GM21529 (cell line): ENCODE measurements at regions not wholly inside any gene's neighbourhood (a gene's known extent, or its start where the extent isn't known, plus 50 kb on each side); places are given as distances from the start of the nearest gene placed in this dataset.

Experiments
- ATAC-seq: cut with Tn5 transposase; IDR thresholded peaks from one replicate; pipeline ENCODE4 v1.9.1; 2021; ENCODE audit not compliant: unreplicated experiment

DNA sequence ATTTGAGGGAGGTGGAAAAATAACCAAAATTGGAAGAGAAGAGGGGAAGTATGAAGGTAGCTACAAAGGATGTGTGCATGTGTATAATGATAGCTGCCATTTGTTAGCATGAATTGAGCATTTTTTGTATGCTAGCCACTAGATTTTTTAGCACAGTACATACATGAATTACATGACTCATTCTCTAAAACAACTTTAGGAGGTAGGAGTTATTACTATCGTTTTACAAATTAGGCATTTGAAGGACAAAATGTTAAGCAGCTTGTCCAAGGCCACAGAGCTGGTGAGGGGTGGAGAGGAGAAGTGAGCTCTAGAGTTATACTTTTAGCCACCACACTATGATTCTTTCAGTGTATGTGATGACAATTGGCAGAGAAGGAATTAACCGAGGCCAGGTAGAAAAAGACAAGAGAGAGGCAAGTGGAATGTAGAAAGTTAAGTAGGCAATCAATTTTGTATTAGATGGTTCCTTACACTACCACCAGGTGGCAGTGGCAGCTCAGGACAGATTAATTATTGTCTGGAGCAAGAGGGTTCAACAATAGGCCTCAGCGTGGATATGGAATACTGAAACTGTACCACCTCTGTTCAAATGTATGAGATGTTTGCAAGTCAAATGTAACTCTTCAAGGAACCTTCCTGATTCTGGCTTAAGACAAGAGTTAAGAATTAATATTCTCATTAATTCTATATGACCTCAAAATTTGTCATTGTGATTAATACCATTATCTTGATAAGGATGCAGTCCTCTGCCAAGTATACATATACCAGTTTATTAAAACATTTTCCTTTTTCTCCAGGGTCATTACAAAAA is 128.0 kb downstream of the MBL2 start:
- ATAC-seq = peak; percentile 75

DNA sequence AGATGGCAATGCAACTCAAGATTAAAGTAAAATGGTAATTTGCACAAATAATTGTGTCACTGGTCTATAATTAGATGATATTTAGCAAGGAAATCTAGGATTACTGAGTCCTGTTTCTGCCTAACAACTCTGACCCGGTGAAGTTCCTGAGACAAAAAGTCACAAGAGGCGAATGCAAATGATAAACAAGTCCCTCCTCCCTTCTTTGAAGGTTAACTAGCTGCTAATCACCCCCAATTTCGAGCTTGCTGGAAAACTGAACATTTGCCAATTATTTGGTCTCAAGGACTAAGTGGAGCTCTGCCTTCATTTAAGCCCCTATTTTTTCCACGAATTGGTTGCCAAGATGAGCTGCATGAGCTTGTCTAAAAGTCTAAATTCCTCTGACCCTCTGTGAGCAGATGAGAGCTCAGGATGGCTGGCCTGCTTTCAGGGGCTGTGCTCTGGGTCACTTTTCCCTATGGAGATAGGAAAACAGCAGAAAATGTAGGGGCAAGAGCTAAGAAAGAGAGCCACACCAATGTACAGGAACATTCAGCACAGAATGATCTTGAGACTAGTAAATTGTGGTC is 127.3 kb downstream of the MBL2 start:
- no peak for ATAC-seq

DNA sequence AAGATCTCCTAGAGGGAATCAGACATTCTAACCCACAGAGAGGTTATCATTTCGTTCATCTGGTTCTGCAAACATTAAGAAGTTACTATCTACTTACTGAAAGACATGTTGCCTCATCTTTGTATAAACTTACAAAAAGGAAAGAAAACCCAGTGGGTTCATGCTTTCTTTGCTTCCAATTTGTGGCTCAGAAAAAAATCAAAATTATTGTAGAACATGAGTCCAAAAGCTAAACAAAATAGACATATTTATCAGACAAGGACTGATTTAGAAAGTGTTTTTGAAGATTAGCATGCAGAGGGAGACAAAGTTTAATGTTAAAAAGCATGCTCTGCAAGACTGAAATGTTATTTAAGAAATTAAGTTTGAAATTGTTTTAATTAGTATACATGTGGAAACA is 123.1 kb downstream of the MBL2 start:
- no peak for ATAC-seq

DNA sequence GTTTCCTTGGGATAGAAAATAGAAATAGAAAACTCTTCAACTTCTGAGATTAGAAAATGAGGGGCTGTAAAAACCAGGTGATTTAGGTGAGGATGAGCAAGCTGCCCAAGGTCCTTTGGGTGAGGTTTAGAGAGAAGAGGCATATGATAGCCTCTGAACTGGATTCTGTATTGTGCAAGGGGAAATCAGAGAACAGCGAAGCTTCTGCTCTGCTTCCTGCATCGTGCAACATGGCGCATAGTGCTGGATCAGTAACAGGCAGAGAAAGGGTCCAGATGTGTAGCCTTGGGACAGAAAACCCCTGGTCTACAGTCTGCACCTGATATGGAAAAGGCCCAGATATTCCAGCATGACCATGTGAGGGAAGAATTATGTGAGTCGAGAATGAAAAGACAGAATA is 121.7 kb downstream of the MBL2 start:
- no peak for ATAC-seq

DNA sequence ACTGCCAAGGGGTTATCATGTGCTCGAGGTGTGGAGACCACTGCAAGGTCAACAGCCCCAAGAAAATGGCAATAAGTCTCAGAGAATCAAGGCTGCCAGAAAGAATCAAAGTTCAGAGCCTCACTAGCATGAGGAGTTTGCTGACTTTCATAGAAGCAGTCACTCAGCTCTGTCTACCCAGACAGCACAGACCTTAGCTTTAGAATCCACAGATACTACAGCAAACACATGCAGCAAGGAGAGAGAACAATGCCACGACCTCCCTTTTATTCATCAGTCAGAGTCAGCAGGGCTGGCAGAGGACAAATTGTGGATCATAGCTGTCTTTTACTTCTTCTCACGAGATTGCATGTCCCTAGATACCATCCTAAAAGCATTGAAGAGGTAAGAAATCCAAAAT is 121.3 kb downstream of the MBL2 start:
- no peak for ATAC-seq

DNA sequence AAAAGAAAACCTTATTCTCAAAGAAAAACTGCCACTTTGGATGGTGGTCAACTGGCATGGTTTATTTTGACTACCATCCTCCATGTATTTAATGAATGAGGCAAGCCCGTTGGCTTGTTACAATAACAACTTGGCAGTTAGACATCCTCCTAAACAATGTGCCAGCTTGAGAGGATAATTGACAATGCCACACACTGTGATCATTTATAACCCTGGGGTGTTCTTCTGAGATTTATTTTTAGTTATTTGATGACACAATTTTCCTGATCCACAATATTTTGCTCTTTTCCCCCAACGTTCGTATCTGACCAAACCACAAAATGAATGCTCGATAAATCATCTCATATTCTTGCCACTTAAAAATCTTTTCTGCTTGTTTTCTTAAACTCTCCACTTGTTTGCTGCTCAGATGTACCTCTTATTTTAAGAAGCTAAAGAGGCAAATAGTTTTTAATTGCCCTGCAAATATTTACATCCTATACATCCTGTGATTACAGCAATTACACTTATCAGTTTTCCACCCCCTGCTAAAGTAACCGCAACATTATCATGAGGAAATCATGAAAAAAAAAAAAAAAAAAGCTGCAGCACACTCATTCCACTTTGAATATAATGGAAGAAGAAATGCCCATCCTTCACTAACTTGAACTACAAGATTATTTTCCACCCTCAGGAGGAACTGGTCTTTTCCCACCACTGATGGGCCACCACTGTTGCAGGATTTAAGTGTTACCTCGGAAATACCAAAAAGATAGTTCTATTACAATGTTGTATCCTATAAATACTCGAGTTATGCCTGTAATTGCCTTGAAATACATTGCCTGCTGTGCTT is 119.9 kb downstream of the MBL2 start:
- no peak for ATAC-seq

DNA sequence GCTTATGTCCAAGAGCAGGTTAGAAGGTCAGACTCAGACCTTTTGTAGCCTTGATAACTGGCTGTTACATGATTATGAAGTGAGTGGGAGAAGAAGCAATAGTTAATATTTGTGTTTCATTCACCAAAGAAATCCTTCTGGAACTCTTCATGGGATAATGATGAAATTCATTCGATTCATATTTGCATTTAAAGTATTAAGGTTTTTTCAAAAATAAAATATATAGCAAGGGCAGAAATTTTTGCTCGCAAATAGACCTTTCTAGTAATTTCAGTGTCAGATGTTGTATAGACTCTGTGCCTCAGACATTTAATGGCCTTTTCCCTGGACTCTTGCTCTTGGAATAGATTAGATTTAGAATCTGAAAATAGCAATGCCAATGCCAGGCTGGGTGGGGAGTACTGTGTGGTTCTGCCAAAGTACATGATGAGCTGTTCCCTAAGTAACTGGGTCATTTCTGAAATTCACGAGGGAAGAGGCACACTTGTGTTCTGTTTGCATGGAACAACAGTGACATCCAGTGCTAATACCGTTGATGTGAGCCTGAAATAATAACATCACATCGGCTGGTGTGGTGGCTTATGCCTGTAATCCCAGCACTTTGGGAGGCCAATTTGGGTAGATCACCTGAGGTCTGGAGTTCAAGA is 119.2 kb downstream of the MBL2 start:
- ATAC-seq = no peak

DNA sequence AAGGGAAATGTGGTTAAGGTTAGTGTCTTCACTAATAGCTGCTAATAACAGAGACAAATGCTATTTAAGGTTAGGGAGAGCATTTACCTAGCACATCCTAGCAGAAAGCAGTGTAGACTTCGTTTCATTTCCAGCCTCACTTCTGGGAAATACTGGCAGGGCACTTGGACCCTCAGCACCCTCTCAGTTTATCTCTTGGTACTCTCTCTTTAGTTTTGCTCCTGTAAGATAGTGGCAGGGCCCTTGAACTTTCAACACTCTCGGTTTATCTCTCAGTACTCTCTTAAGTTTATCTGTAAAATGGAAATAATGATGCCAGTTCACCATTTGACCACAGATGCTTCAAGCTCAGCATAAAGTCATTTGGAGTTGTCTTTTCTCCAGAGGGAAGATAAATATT is 118.4 kb downstream of the MBL2 start:
- no peak for ATAC-seq

DNA sequence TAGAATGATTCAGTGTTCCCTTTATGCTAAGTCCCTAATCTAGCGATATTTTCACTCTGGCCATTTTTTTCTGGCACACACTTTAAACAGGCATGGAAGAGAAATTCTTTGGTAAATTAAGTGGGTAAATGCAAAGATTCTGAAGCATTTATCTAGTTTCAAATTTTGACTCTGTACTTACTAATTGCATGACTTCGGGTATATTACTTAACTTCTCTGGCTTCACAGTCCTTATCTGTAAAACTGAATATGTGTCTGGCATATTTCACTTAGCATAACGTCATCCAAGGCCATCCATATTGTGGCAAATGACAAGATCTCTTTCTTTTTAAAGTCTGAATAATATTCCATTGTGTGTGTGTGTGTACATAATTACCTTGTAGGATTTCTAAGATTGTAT is 114.5 kb downstream of the MBL2 start:
- ATAC-seq = no peak

DNA sequence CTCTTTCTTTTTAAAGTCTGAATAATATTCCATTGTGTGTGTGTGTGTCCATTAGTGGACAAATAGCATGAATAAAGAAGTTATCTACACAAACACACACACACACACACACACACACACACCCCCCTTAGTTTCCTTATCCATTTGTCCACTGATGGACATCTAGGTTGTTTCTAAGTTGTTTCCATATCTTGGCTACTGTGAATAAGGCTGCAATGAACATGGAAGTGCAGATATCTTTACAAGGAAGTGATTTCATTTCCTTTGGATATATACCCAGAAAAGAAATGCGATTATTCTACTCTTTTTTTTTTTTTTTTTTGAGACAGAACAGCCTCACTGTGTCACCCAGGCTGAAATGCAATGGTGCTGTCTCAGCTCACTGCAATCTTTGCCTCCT is 113.5 kb downstream of the MBL2 start:
- no peak for ATAC-seq

DNA sequence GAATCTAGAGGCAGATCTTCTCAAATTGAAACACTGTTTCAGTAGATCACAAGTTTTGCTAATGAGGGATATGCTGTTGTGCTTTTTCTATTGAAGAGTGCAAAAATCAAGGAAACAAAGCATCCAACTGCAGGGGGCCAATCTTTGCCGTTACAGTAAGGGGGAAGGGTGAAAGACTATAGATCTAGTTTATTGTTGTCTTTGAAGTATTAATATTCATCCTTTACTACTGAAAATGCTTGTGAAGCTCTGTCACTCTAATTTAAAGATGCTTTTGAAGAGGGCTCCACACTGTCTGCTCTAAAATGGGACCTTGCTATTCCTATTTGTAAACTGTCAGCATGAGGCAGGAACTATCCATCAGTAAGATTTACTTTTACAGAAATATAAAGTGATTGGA is 110.3 kb downstream of the MBL2 start:
- no peak for ATAC-seq

DNA sequence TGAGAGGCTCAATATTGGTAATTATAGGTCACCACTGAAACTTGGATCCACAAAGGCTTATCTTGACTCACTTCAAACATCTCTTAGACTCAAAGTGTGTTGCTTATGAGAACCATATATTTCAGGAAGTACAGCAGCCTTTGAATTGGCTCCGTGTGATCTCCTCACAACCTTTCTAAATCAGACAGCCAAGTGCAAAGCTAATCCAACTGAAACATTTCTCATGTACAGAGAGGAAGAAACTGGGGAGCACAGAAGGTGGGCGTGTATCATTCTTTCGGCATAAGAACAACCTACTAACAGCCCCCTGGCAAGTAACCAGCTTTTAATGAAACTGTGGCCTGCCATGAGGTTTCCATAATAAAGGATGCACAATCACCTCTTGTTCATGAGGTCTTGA is 109.4 kb downstream of the MBL2 start:
- no peak for ATAC-seq

DNA sequence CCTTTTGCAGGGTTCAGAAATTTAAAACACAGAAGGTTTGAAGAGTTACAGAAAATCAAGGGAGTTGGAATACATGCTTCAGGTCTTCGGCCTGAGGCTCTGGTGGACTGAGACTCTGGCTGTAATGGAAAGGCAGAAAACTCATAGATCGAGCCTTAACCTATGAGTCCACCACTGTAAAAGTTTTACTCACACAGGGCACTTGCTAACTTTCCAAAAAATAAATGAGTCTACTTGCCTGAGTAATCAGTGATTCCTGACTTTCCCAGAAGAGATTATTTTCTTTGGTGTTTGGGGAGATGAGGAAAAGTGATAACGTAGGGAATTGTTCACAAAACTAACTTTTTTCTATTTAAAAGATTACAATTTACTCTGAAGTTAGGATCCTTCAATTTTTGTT is 108.0 kb downstream of the MBL2 start:
- ATAC-seq = no peak

DNA sequence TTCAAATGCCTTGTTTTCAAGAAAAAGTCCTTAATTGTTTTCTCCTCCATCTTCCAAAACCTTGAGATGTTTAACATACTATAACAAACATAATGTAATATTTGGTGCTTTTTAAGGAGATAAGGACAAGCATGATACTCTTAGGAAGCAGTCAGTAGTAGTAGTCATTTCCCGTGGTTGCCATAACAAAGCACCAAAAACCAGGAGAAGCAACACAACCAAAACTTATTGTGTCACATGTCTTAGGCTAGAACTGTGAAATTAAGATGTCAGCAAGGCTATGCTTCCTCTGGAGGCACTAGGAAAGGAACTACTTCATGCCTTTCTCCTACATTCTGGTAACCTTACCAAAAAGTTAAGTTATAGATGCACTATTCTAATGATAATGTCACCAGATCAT is 106.8 kb downstream of the MBL2 start:
- no peak for ATAC-seq

DNA sequence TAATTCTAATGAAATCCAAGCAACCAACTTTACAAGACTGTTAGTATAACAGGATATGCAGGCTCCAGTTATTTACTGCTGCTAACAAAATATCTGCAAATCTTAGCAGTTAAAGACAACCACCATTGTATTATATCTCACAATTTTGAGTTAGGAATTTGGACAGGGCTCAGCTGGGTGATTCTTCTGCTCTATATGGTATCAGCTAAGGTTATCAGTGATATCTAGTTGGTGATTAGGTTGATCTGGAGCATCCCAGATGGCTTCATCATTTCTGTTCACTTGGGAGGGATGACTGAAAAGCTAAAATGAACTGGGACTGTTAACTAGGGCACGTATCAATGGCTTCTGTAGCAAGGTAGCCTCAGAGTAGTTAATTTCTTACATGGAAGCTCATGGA is 105.7 kb downstream of the MBL2 start:
- ATAC-seq = no peak

DNA sequence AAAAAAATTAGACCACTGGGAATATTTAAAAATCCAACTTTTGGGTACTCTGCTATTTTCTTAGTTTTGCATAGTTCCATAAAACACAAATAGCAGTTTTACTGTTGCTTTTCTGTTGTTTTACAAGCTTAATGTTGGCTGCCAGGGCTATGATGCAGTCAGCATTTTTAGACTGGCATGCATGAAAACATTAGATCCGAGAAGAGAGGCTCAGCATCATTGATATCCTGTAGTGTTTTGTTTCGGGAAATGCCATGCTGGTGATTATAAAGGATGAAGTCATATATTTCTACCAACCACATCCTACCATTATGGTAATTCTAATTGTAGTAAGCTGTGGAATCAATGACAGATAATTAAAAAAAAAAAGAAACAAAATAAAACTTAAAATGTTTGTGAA is 104.6 kb downstream of the MBL2 start:
- ATAC-seq = no peak

DNA sequence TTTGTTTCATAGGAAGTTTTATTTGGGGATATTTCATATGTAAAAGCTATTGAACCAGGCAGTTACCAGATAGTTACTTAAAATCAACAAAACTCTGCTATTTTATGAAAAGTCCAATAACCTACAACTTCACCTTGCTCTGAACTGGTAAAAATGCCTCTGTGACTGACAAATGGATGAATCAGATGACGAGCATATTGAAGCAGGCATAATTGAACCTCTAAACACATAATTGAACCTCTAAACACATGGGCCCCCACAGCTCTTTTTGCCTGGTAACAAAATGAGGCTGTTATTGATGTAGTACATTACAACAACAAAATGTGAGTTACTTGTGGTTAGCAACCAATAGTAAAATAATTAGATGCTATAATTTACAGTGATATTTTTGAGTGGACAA is 99.7 kb downstream of the MBL2 start:
- ATAC-seq = no peak

DNA sequence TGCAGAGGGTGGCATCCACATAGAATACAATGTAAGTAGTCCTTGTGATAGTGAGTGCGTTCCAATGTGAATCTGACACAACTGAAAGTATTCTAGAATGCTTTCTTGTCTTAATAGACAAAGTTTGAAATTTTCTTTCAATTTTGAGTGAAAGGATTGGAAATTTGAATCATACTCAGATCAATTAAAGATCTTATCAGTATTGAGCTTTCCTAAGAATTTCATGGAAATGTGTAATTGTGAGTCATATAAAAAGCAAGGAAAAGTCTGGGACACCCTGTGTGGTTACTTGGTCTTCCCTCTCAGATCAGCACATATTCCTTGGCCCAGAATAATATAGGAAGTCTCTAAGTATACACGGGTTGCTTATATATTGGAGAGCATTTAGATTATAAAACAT is 99.1 kb downstream of the MBL2 start:
- no peak for ATAC-seq

DNA sequence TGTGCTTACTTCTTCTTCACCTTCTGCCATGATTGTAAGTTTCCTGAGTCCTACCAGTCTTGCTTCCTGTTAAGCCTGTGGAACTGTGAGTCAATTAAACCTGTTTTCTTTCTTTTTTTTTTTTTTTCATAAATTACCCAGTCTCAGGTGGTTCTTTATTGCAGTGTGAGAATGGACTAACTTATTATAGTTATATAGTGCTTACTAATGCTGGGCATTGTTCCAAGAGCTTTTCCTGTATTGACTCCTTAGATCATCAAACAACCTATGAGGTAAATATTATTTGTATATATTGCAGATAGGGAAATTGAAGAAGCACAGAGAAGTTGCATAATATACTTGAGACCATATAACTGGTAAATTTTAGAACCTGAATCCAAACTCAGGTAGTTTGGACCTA is 98.1 kb downstream of the MBL2 start:
- ATAC-seq = no peak

DNA sequence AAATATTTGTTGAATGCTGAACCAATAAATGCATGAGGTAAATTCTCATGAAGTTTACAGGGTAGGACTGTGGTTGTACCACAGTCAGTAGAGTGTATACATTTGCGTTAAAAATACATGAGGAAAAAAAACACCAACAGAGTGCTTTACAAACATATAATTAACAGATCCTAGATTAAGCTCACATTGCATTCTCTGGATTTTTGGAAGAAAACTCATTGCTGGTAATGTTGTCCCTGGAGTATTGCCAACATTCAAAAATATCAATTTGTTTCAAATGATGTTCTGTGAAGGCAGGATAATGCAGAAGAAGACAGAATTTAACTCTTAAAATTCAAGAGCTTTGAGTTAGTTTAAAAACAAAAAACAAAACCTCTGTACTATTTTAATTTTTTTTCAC is 95.5 kb downstream of the MBL2 start:
- ATAC-seq = no peak

DNA sequence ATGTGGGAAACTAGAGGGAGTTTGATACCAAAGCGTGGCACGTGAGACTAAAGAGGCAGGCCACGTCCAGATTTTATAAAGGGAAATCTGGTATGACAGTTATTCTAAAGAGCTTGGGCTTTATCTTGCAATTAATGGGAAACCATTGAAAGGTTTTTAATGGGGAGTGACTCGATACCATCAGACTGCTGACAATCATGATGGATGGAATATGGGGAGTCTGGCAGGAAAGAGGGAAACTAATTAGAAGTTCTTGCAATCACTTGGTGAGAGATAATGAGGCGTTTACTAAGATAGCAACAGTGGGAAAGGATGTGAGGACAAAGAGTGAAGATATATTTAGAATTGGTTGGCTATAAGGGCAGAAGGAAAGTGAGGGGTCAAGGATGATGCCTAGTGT is 94.0 kb downstream of the MBL2 start:
- ATAC-seq = no peak

DNA sequence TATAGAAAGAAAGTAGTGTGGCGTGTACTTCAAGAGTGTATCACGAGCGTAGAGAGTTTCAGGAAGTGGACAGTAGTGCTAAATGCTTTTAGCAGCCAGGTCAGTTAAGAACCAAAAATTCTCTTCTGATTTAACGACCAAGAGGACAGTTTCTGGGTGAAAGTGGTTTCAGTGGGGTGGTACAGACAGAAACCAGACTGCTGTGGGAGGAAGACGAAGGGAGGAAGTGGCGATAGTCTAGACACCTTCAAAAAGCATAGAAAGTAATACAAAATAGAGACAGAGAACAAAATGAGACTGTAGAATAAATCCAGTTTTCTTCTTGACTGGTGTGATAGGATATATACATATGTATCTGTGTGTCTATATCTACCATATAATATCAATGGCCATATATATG is 93.5 kb downstream of the MBL2 start:
- ATAC-seq = no peak
